H1 (cell line): ENCODE measurements at regions not wholly inside any gene's neighbourhood (a gene's known extent, or its start where the extent isn't known, plus 50 kb on each side); places are given as distances from the start of the nearest gene placed in this dataset.

Experiments
- CTCF ChIA-PET: fragments of 300-600 bp; sonication (Branson Sonifier 250); formaldehyde crosslinking; loops from one replicate; lab custom pipeline; 2021; ENCODE audit not compliant: partially characterized antibody; lab: Charles Lee
- POLR2A ChIA-PET: fragments of 300-600 bp; sonication (Branson Sonifier 250); formaldehyde crosslinking; loops from one replicate; lab custom pipeline; 2021; ENCODE audit warnings: inconsistent platforms; ENCODE audit not compliant: partially characterized antibody; lab: Charles Lee
- DNase-seq, 2 experiments: peaks; one replicate each; pipeline versions ENCODE4 v3.0.0 to v3.0.0-alpha.2; 2010 to 2022; ENCODE audit warnings: low spot score in 2 of 2, low read depth in 1 of 2, mixed read lengths in 1 of 2
- FAIRE-seq: peaks from 2 replicates; lab custom pipeline; 2011; peaks lifted over from hg19 to GRCh38; lab: Jason Lieb, UNC
- H2AFZ ChIP-seq: 2 replicates; pipeline ENCODE4 v1.8.1; 2012; ENCODE audit warnings: low read length, inconsistent platforms
- H2AK5ac ChIP-seq: 2 replicates; pipeline ENCODE4 v1.6.1; 2013; ENCODE audit warnings: low read depth, low read length
- H2BK120ac ChIP-seq: replicated peaks from 2 replicates; pipeline ENCODE3; 2013; ENCODE audit warnings: low read depth, low read length, inconsistent platforms
- H2BK12ac ChIP-seq: 2 replicates; pipeline ENCODE4 v1.6.1; 2013; ENCODE audit warnings: low read depth, low read length
- H2BK15ac ChIP-seq: 2 replicates; pipeline ENCODE4 v1.6.1; 2013; ENCODE audit warnings: low read length
- H2BK20ac ChIP-seq: 2 replicates; pipeline ENCODE4 v1.6.1; 2013; ENCODE audit warnings: low read length
- H2BK5ac ChIP-seq: 2 replicates; pipeline ENCODE4 v1.6.1; 2013; ENCODE audit warnings: low read depth, low read length
- H3K14ac ChIP-seq: 2 replicates; pipeline ENCODE4 v1.6.1; 2013; ENCODE audit warnings: inconsistent platforms; ENCODE audit not compliant: insufficient read length
- H3K18ac ChIP-seq: 2 replicates; pipeline ENCODE4 v1.6.1; 2013; ENCODE audit warnings: low read length; ENCODE audit errors: extremely low read depth
- H3K23ac ChIP-seq: 2 replicates; pipeline ENCODE4 v1.6.1; 2013; ENCODE audit warnings: inconsistent platforms; ENCODE audit not compliant: insufficient read length
- H3K23me2 ChIP-seq: 2 replicates; pipeline ENCODE4 v1.6.1; 2013; ENCODE audit warnings: low read depth, low read length
- H3K27ac ChIP-seq: 2 replicates; pipeline ENCODE4 v1.6.1; 2011; ENCODE audit warnings: low read depth, low read length, inconsistent platforms
- H3K27me3 ChIP-seq, 4 experiments: replicated peaks in 1 of 4; 1 replicate in 1 of 4; 2 replicates in 3 of 4; pipeline versions ENCODE4 v1.6.1 to v1.8.1; 2011 to 2013; ENCODE audit warnings: low read length in 3 of 4, mild to moderate bottlenecking in 3 of 4, inconsistent platforms in 2 of 4, mixed read lengths in 2 of 4, moderate library complexity in 1 of 4; ENCODE audit not compliant: control insufficient read depth in 3 of 4, insufficient read depth in 3 of 4; ENCODE audit errors: extremely low read depth in 1 of 4
- H3K36me3 ChIP-seq, 4 experiments: 2 replicates each; pipeline versions ENCODE4 v1.6.1 to v1.8.1; 2011 to 2013; ENCODE audit warnings: mild to moderate bottlenecking in 4 of 4, low read length in 3 of 4, moderate library complexity in 2 of 4, control low read depth in 1 of 4, inconsistent platforms in 1 of 4; ENCODE audit not compliant: insufficient read depth in 4 of 4, control insufficient read depth in 2 of 4
- H3K4ac ChIP-seq: replicated peaks from 2 replicates; pipeline ENCODE3; 2013; ENCODE audit warnings: low read length, low read depth, mixed read lengths, inconsistent platforms; ENCODE audit not compliant: insufficient read length
- H3K4me1 ChIP-seq, 4 experiments: replicated peaks in 1 of 4; 1 replicate in 1 of 4; 2 replicates in 3 of 4; pipeline versions ENCODE4 v1.6.1 to v1.8.1; 2011 to 2013; ENCODE audit warnings: low read length in 3 of 4, inconsistent platforms in 2 of 4, mixed read lengths in 1 of 4; ENCODE audit not compliant: insufficient read depth in 4 of 4, control insufficient read depth in 3 of 4
- H3K4me2 ChIP-seq, 2 experiments: 2 replicates each; pipeline versions ENCODE4 v1.6.1 to v1.8.1; 2011 to 2013; ENCODE audit warnings: low read depth in 2 of 2, low read length in 2 of 2, control low read depth in 1 of 2, inconsistent platforms in 1 of 2, mild to moderate bottlenecking in 1 of 2; ENCODE audit not compliant: insufficient read depth in 1 of 2
- H3K4me3 ChIP-seq, 4 experiments: fragments of 200-600, 300-600 bp in 1 of 4; sonication (generic), shearing (Covaris generic), sonication (Bioruptor Twin) in 1 of 4; 2 replicates each; pipeline versions ENCODE4 v1.5.1 to v1.8.1; 2011 to 2016; ENCODE audit warnings: low read length in 4 of 4, low read depth in 3 of 4, control low read depth in 2 of 4, inconsistent platforms in 2 of 4, mild to moderate bottlenecking in 2 of 4, mixed read lengths in 1 of 4, moderate library complexity in 1 of 4; ENCODE audit not compliant: insufficient read depth in 2 of 4; ENCODE audit errors: extremely low read depth in 1 of 4
- H3K56ac ChIP-seq: replicated peaks from 2 replicates; pipeline ENCODE3; 2013; ENCODE audit warnings: low read depth, mild to moderate bottlenecking, mixed read lengths, low read length, inconsistent platforms; ENCODE audit not compliant: insufficient read length
- H3K79me1 ChIP-seq: 2 replicates; pipeline ENCODE4 v1.6.1; 2013; ENCODE audit warnings: low read depth, low read length, control low read depth
- H3K79me2 ChIP-seq, 2 experiments: 2 replicates each; pipeline versions ENCODE4 v1.6.1 to v1.8.1; 2012 to 2013; ENCODE audit warnings: low read length in 2 of 2, mild to moderate bottlenecking in 2 of 2, inconsistent platforms in 1 of 2; ENCODE audit not compliant: insufficient read depth in 2 of 2, control insufficient read depth in 1 of 2
- H3K9ac ChIP-seq, 4 experiments: replicated peaks in 1 of 4; 1 replicate in 1 of 4; 2 replicates in 3 of 4; pipeline versions ENCODE4 v1.6.1 to v1.8.1; 2011 to 2013; ENCODE audit warnings: low read depth in 3 of 4, low read length in 3 of 4, control low read depth in 2 of 4, mild to moderate bottlenecking in 2 of 4, moderate library complexity in 2 of 4, inconsistent platforms in 1 of 4; ENCODE audit errors: extremely low read depth in 1 of 4
- H3K9me3 ChIP-seq, 2 experiments: 2 replicates each; pipeline versions ENCODE4 v1.6.1 to v1.8.1; 2012 to 2013; ENCODE audit warnings: mild to moderate bottlenecking in 2 of 2, moderate library complexity in 2 of 2, control low read depth in 1 of 2, inconsistent platforms in 1 of 2, low read depth in 1 of 2, low read length in 1 of 2, mixed read lengths in 1 of 2; ENCODE audit not compliant: insufficient read depth in 2 of 2
- H4K20me1 ChIP-seq, 2 experiments: replicated peaks in 1 of 2; 2 replicates each; pipeline versions ENCODE3 to v1.8.1; 2011 to 2013; ENCODE audit warnings: inconsistent platforms in 2 of 2, low read length in 2 of 2, mild to moderate bottlenecking in 1 of 2; ENCODE audit not compliant: insufficient read depth in 2 of 2, control insufficient read depth in 1 of 2
- H4K5ac ChIP-seq: 2 replicates; pipeline ENCODE4 v1.6.1; 2013; ENCODE audit warnings: low read length, low read depth, mixed read lengths, inconsistent platforms; ENCODE audit not compliant: insufficient read length
- H4K8ac ChIP-seq: 2 replicates; pipeline ENCODE4 v1.8.0; 2013; ENCODE audit warnings: mild to moderate bottlenecking, moderate library complexity, low read length, inconsistent platforms; ENCODE audit not compliant: insufficient read depth; ENCODE audit errors: extremely low read depth
- H4K91ac ChIP-seq: replicated peaks from 2 replicates; pipeline ENCODE3; 2013; ENCODE audit warnings: low read length, mixed read lengths, inconsistent platforms; ENCODE audit not compliant: insufficient read length
- BCL11A ChIP-seq, 2 experiments: IDR thresholded peaks; one replicate each; pipeline ENCODE4 v1.6.1; 2011; ENCODE audit warnings: low read depth in 2 of 2, low read length in 2 of 2, mild to moderate bottlenecking in 2 of 2
- BRCA1 ChIP-seq: IDR thresholded peaks from 2 replicates; pipeline ENCODE4 v1.6.1; 2012; ENCODE audit warnings: low read depth, low read length, improper control_type of control experiment
- CHD2 ChIP-seq: IDR thresholded peaks from 2 replicates; pipeline ENCODE4 v1.6.1; 2012; ENCODE audit warnings: low read length, improper control_type of control experiment
- E2F6 ChIP-seq: IDR thresholded peaks from 2 replicates; pipeline ENCODE4 v1.6.1; 2012; ENCODE audit warnings: inconsistent platforms
- EGR1 ChIP-seq: IDR thresholded peaks from 2 replicates; pipeline ENCODE4 v1.6.1; 2011; ENCODE audit warnings: low read depth, low read length, borderline replicate concordance
- GTF2F1 ChIP-seq: IDR thresholded peaks from 2 replicates; pipeline ENCODE4 v1.6.1; 2012; ENCODE audit warnings: low read depth, low read length, improper control_type of control experiment, borderline replicate concordance
- HDAC6 ChIP-seq: IDR thresholded peaks from one replicate; pipeline ENCODE4 v1.7.1; 2012; ENCODE audit warnings: low read depth, mild to moderate bottlenecking, inconsistent platforms, low read length, moderate library complexity
- KDM1A ChIP-seq: fragments of 200-600, 300-600 bp; sonication (generic); IDR thresholded peaks from 2 replicates; pipeline ENCODE4 v1.7.1; 2016; ENCODE audit warnings: mild to moderate bottlenecking, low read length, borderline replicate concordance
- NRF1 ChIP-seq: IDR thresholded peaks from 2 replicates; pipeline ENCODE4 v1.6.1; 2011; ENCODE audit warnings: mild to moderate bottlenecking, low read depth, low read length, improper control_type of control experiment
- RFX5 ChIP-seq: IDR thresholded peaks from 2 replicates; pipeline ENCODE4 v1.6.1; 2011; ENCODE audit warnings: low read depth, low read length, improper control_type of control experiment, borderline replicate concordance
- RNF2 ChIP-seq: fragments of 200-900, 300-1000 bp; sonication (generic); IDR thresholded peaks from 2 replicates; pipeline ENCODE4 v1.7.1; 2016; ENCODE audit warnings: borderline replicate concordance, low read depth, mild to moderate bottlenecking, antibody characterized with exemption, low read length; ENCODE audit not compliant: poor library complexity, severe bottlenecking; ENCODE audit errors: missing control alignments
- SAP30 ChIP-seq: fragments of 300-600 bp; sonication (generic); IDR thresholded peaks from 2 replicates; pipeline ENCODE4 v1.7.1; 2012; ENCODE audit warnings: low read length, moderate library complexity, mild to moderate bottlenecking, inconsistent platforms; ENCODE audit not compliant: insufficient read depth, insufficient replicate concordance
- SIX5 ChIP-seq: IDR thresholded peaks from 2 replicates; pipeline ENCODE4 v1.6.1; 2011; ENCODE audit warnings: mild to moderate bottlenecking, low read depth, low read length
- TAF1 ChIP-seq: IDR thresholded peaks from 2 replicates; pipeline ENCODE4 v1.6.1; 2011; ENCODE audit warnings: mild to moderate bottlenecking, low read depth, low read length
- TAF7 ChIP-seq: optimal IDR thresholded peaks from 2 replicates; pipeline ENCODE3; 2011; ENCODE audit warnings: low read depth, mild to moderate bottlenecking, inconsistent platforms, low read length, moderate library complexity, borderline replicate concordance
- WGBS, 2 experiments: shearing (Covaris generic) in 1 of 2; methylation state at CpG; one replicate each; pipeline versions ENCODE4 v1.1.6 to v1.1.7; 2013 to 2015; ENCODE audit warnings: low lambda C conversion rate in 2 of 2, mixed read lengths in 2 of 2, inconsistent platforms in 1 of 2, low coverage in 1 of 2, missing lambda C conversion rate in 1 of 2; ENCODE audit not compliant: insufficient replicate concordance in 2 of 2, insufficient coverage in 1 of 2, insufficient read length in 1 of 2; ENCODE audit errors: extremely low coverage in 1 of 2, missing lambda C conversion rate in 1 of 2; 5-methylcytosine and 5-hydroxymethylcytosine counted together

- no peak overlapping the region for H2BK15ac ChIP-seq
- H3K23ac ChIP-seq, result no peak overlapping the region
- no peak overlapping the region for H3K14ac ChIP-seq
- 94% methylated on average over 3 of the region's 3 CpGs; no CpG with 5 or more reads in 1 of the 2 experiments for WGBS, 2 experiments
- no peaks in the 10 kb centered on the region for H3K36me3 ChIP-seq
- H2AK5ac ChIP-seq, result no peak overlapping the region
- no peak overlapping the region for H3K18ac ChIP-seq
- H3K9me3 ChIP-seq, result no peaks in the 10 kb centered on the region
- no peak overlapping the region for H3K4ac ChIP-seq
- H3K27me3 ChIP-seq, result no peaks in the 10 kb centered on the region
- H3K79me2 ChIP-seq, result no peaks in the 10 kb centered on the region
- CTCF ChIA-PET, result interaction anchor here (1.3 kb wide), 1 partner anchor 20 kb away, joined by 3 read pairs; no protein-coding TSS in a partner anchor
- no peak overlapping the region for H2AFZ ChIP-seq
- H3K27ac ChIP-seq, result no peak overlapping the region
- no peak overlapping the region for H2BK5ac ChIP-seq
- no peak overlapping the region for H2BK120ac ChIP-seq
- no peak overlapping the region for H3K9ac ChIP-seq
- H4K5ac ChIP-seq, result no peak overlapping the region
- H4K20me1 ChIP-seq, result no peaks in the 10 kb centered on the region
- H2BK12ac ChIP-seq, result no peak overlapping the region
- POLR2A ChIA-PET, result no interaction called here
- no peaks in the 10 kb centered on the region for H3K79me1 ChIP-seq
- H2BK20ac ChIP-seq, result no peak overlapping the region
- H3K4me2 ChIP-seq, result no peak overlapping the region
- H4K8ac ChIP-seq, result no peak overlapping the region
- no peaks in the 10 kb centered on the region for H3K4me1 ChIP-seq
- no peak for FAIRE-seq
- no peak for DNase-seq
- no peak overlapping the region for H3K56ac ChIP-seq
- no peaks in the 10 kb centered on the region for H3K23me2 ChIP-seq
- no peak overlapping the region for H3K4me3 ChIP-seq
- no peak overlapping the region for H4K91ac ChIP-seq
- TF ChIP-seq GTF2F1 (no peak), RFX5 (no peak), TAF7 (no peak), BRCA1 (no peak), E2F6 (no peak), SIX5 (no peak), BCL11A (IDR thresholded peaks at IDR 0.05; ENCODE audit: low read depth in 2 of 2, low read length in 2 of 2) (no peak), KDM1A (no peak), HDAC6 (no peak), CHD2 (no peak), TAF1 (no peak), NRF1 (no peak), EGR1 (no peak), SAP30 (no peak), RNF2 (no peak)
Observed at GRCh38 chr10:10552948-10553347, 464.7 kb upstream of the CELF2 start.
